A172 (cell line): ENCODE measurements at regions not wholly inside any gene's neighbourhood (a gene's known extent, or its start where the extent isn't known, plus 50 kb on each side); places are given as distances from the start of the nearest gene placed in this dataset.
"Not testable (repeated sequence)": the region's sequence is repeated elsewhere in the genome, so short reads cannot be mapped to it uniquely, and the experiment has no call there.

Experiments
- DNase-seq: peaks from one replicate; pipeline ENCODE4 v3.0.0-alpha.2; 2015; ENCODE audit warnings: low spot score

GRCh38 chr20:12455148-12455547, 537.5 kb downstream of the BTBD3 start:
- DNase-seq: no peak

- no peak for DNase-seq
Measured at GRCh38 chr20:12458241-12458640, 540.5 kb downstream of the BTBD3 start.

GRCh38 chr20:12464036-12464435, 544.7 kb upstream of the SPTLC3 start:
- no peak for DNase-seq

- DNase-seq: no peak
Measured at GRCh38 chr20:12466915-12467314, 541.9 kb upstream of the SPTLC3 start.

GRCh38 chr20:12467758-12468157, 541.0 kb upstream of the SPTLC3 start:
- DNase-seq: no peak

GRCh38 chr20:12482661-12483060, 526.1 kb upstream of the SPTLC3 start:
- peak; percentile 4 for DNase-seq

- DNase-seq: no peak
Measured at GRCh38 chr20:12502443-12502842, 506.3 kb upstream of the SPTLC3 start.

- no peak for DNase-seq
Measured at GRCh38 chr20:12504779-12505178, 504.0 kb upstream of the SPTLC3 start.

GRCh38 chr20:12511499-12511898, 497.3 kb upstream of the SPTLC3 start:
- DNase-seq: no peak

GRCh38 chr20:12512755-12513154, 496.0 kb upstream of the SPTLC3 start:
- DNase-seq: no peak

GRCh38 chr20:12528104-12528503, 480.7 kb upstream of the SPTLC3 start:
- DNase-seq: no peak

GRCh38 chr20:12528591-12529041, 480.2 kb upstream of the SPTLC3 start:
- no peak for DNase-seq

GRCh38 chr20:12531626-12532025, 477.1 kb upstream of the SPTLC3 start:
- no peak for DNase-seq

- DNase-seq: no peak
Measured at GRCh38 chr20:12535316-12535715, 473.5 kb upstream of the SPTLC3 start.

- no peak for DNase-seq
Measured at GRCh38 chr20:12535770-12536169, 473.0 kb upstream of the SPTLC3 start.

GRCh38 chr20:12554426-12554825, 454.3 kb upstream of the SPTLC3 start:
- DNase-seq: no peak

- DNase-seq: no peak
Measured at GRCh38 chr20:12555369-12555768, 453.4 kb upstream of the SPTLC3 start.

GRCh38 chr20:12555849-12556248, 452.9 kb upstream of the SPTLC3 start:
- not testable (repeated sequence) for DNase-seq

GRCh38 chr20:12557224-12557623, 451.5 kb upstream of the SPTLC3 start:
- DNase-seq: no peak

- DNase-seq: no peak
Measured at GRCh38 chr20:12564979-12565378, 443.8 kb upstream of the SPTLC3 start.

GRCh38 chr20:12566596-12566995, 442.2 kb upstream of the SPTLC3 start:
- no peak for DNase-seq

- DNase-seq: peak; percentile 4
Measured at GRCh38 chr20:12570371-12570770, 438.4 kb upstream of the SPTLC3 start.

- no peak for DNase-seq
Measured at GRCh38 chr20:12573442-12573841, 435.3 kb upstream of the SPTLC3 start.

- no peak for DNase-seq
Measured at GRCh38 chr20:12575352-12576095, 433.2 kb upstream of the SPTLC3 start.
